ENCODE measurements at regions not wholly inside any gene's neighbourhood (a gene's known extent, or its start where the extent isn't known, plus 50 kb on each side); places are given as distances from the start of the nearest gene placed in this dataset.

GRCh38 chr2:30354621-30355020 is 92.4 kb upstream of the LCLAT1 start:
- Histone ChIP-seq H4K20me1 (ENCODE audit: insufficient read depth, low read length) (no peaks in the 10 kb centered on the region), H3K79me2 (ENCODE audit: insufficient read depth, low read depth, low read length) (no peaks in the 10 kb centered on the region), H3K4me2 (ENCODE audit: low read length) (no peak overlapping the region), H3K27ac (ENCODE audit: low read depth, low read length, poor library complexity, severe bottlenecking) (no peak overlapping the region), H3K4me1 (ENCODE audit: insufficient read depth, low read length, poor library complexity, severe bottlenecking) (no peaks in the 10 kb centered on the region), H3K36me3 (ENCODE audit: insufficient read depth, low read length) (no peaks in the 10 kb centered on the region), H3K9me2 (ENCODE audit: insufficient read depth, low read length) (no peaks in the 10 kb centered on the region), H3K4me3 (ENCODE audit: low read depth, low read length, poor library complexity, severe bottlenecking) (no peak overlapping the region), H3K9me3 (ENCODE audit: low read length) (no peaks in the 10 kb centered on the region), H2AFZ (ENCODE audit: low read length) (no peak overlapping the region)
- ChIA-PET POLR2A (interaction anchor here (0.6 to 1.9 kb wide), 4 partner anchors 17 to 1777 kb away, joined by 3 to 8 read pairs (median 3); no protein-coding TSS in a partner anchor), CTCF (ENCODE audit: unreplicated experiment) (no interaction called here)
- TF ChIP-seq EZH2phosphoT487 (IDR thresholded peaks at IDR 0.05; ENCODE audit: borderline replicate concordance, low read depth, low read length) (no peak), CTCF (conservative IDR thresholded peaks at IDR 0.05; ENCODE audit: low read length) (no peak)
- no TSS peak for BruUV-seq (replicated peaks)
- DNase-seq (ENCODE audit: low spot score) = no peak
- intact Hi-C loops (cut with micrococcal nuclease; ENCODE audit: unreplicated experiment) = no loop called here

GRCh38 chr2:30355306-30355705 is 91.7 kb upstream of the LCLAT1 start:
- Histone ChIP-seq H4K20me1 (ENCODE audit: insufficient read depth, low read length) (no peaks in the 10 kb centered on the region), H3K4me2 (ENCODE audit: low read length) (no peak overlapping the region), H3K9me3 (ENCODE audit: low read length) (no peaks in the 10 kb centered on the region), H3K27ac (ENCODE audit: low read depth, low read length, poor library complexity, severe bottlenecking) (no peak overlapping the region), H2AFZ (ENCODE audit: low read length) (no peak overlapping the region), H3K36me3 (ENCODE audit: insufficient read depth, low read length) (no peaks in the 10 kb centered on the region), H3K4me1 (ENCODE audit: insufficient read depth, low read length, poor library complexity, severe bottlenecking) (no peaks in the 10 kb centered on the region), H3K9me2 (ENCODE audit: insufficient read depth, low read length) (no peaks in the 10 kb centered on the region), H3K79me2 (ENCODE audit: insufficient read depth, low read depth, low read length) (no peaks in the 10 kb centered on the region), H3K4me3 (ENCODE audit: low read depth, low read length, poor library complexity, severe bottlenecking) (no peak overlapping the region)
- ChIA-PET POLR2A (interaction anchor here (1.9 kb wide), 1 partner anchor 18 kb away, joined by 8 read pairs; no protein-coding TSS in a partner anchor), CTCF (ENCODE audit: unreplicated experiment) (no interaction called here)
- TF ChIP-seq CTCF (conservative IDR thresholded peaks at IDR 0.05; ENCODE audit: low read length) = no peak
- no peak for TF ChIP-seq EZH2phosphoT487 (IDR thresholded peaks at IDR 0.05; ENCODE audit: borderline replicate concordance, low read depth, low read length)
- DNase-seq (ENCODE audit: low spot score) = no peak
- BruUV-seq (replicated peaks) = no TSS peak
- intact Hi-C loops (cut with micrococcal nuclease; ENCODE audit: unreplicated experiment) = no loop called here

GRCh38 chr2:30356071-30356470 is 91.0 kb upstream of the LCLAT1 start:
- no TSS peak for BruUV-seq (replicated peaks)
- ChIA-PET CTCF (ENCODE audit: unreplicated experiment) (no interaction called here), POLR2A (no interaction called here)
- no peaks in the 10 kb centered on the region for H3K9me2 ChIP-seq (ENCODE audit: insufficient read depth, low read length)
- H3K4me2 ChIP-seq (ENCODE audit: low read length) = no peak overlapping the region
- no peaks in the 10 kb centered on the region for H4K20me1 ChIP-seq (ENCODE audit: insufficient read depth, low read length)
- no peaks in the 10 kb centered on the region for H3K79me2 ChIP-seq (ENCODE audit: insufficient read depth, low read depth, low read length)
- no peak overlapping the region for H2AFZ ChIP-seq (ENCODE audit: low read length)
- TF ChIP-seq CTCF (conservative IDR thresholded peaks at IDR 0.05; ENCODE audit: low read length) (no peak), EZH2phosphoT487 (IDR thresholded peaks at IDR 0.05; ENCODE audit: borderline replicate concordance, low read depth, low read length) (no peak)
- no peaks in the 10 kb centered on the region for H3K4me1 ChIP-seq (ENCODE audit: insufficient read depth, low read length, poor library complexity, severe bottlenecking)
- intact Hi-C loops (cut with micrococcal nuclease; ENCODE audit: unreplicated experiment) = no loop called here
- DNase-seq (ENCODE audit: low spot score) = no peak
- H3K9me3 ChIP-seq (ENCODE audit: low read length) = no peaks in the 10 kb centered on the region
- H3K4me3 ChIP-seq (ENCODE audit: low read depth, low read length, poor library complexity, severe bottlenecking) = no peak overlapping the region
- no peak overlapping the region for H3K27ac ChIP-seq (ENCODE audit: low read depth, low read length, poor library complexity, severe bottlenecking)
- no peaks in the 10 kb centered on the region for H3K36me3 ChIP-seq (ENCODE audit: insufficient read depth, low read length)
